ENCODE measurements at regions not wholly inside any gene's neighbourhood (a gene's known extent, or its start where the extent isn't known, plus 50 kb on each side); places are given as distances from the start of the nearest gene placed in this dataset.
A peak's percentile ranks its signal among the peaks of the same experiment; 100 is the strongest.

DNA sequence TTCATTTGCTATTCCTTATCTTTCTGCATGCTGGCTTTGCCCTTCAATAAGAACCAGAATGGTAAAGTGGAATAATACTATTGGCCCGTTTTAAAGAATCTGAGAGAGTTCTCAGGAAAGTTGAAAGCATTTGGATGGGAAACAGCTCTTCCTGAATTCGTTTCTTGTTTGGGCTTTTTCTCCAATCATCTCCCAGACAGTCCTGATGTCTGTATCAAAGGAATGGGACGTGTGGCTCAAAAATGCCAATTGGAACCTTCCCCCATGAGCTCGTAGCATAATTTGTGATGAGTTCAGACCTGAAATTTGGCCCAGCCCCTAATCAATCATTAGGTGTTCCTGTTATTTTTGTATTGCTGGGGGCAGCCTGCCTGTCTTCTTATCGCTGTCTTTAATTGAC lies 75.8 kb upstream of the BACH2 start:
- TF ChIP-seq POLR2A (IDR thresholded peaks at IDR 0.05): no peak
- TF ChIP-seq, protein P1, sequence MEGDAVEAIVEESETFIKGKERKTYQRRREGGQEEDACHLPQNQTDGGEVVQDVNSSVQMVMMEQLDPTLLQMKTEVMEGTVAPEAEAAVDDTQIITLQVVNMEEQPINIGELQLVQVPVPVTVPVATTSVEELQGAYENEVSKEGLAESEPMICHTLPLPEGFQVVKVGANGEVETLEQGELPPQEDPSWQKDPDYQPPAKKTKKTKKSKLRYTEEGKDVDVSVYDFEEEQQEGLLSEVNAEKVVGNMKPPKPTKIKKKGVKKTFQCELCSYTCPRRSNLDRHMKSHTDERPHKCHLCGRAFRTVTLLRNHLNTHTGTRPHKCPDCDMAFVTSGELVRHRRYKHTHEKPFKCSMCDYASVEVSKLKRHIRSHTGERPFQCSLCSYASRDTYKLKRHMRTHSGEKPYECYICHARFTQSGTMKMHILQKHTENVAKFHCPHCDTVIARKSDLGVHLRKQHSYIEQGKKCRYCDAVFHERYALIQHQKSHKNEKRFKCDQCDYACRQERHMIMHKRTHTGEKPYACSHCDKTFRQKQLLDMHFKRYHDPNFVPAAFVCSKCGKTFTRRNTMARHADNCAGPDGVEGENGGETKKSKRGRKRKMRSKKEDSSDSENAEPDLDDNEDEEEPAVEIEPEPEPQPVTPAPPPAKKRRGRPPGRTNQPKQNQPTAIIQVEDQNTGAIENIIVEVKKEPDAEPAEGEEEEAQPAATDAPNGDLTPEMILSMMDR (IDR thresholded peaks at IDR 0.05): no peak
- 92 to 93% methylated on average over 5 of the region's 5 CpGs for WGBS, 2 donors
- H3K27me3 ChIP-seq: no peaks in the 10 kb centered on the region
- no peaks in the 10 kb centered on the region for H3K9me3 ChIP-seq
- no peak for DNase-seq
- H3K27ac ChIP-seq: no peak overlapping the region
- H3K4me1 ChIP-seq: no peaks in the 10 kb centered on the region
- no peak overlapping the region for H3K4me3 ChIP-seq
- no peaks in the 10 kb centered on the region for H3K36me3 ChIP-seq (ENCODE audit: low read depth, missing control alignments)
- intact Hi-C loops (cut with DNase I; ENCODE audit: low total_unique reads): no loop called here

DNA sequence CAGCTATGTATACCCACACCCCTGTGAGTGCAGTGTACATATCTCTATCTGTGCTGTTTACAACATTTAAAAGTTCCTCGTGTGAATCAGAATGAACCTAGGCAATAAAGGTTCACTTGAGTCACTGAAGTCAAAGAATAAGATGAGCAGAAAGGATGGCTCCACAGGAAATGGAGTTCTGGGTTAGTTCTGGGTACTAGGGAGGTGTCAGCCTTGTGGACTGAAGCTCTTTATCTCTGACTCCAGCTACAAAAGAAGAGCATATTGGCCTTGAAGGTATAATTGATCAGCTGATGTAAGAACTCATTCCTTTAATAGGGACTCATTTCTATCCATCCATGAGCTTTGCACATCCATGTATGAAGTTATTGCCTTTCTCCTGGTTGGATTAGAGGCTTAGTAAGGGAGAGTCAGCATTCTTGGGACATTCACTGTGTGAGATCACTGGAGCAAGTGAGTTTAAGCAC lies 73.9 kb upstream of the BACH2 start:
- TF ChIP-seq POLR2A (IDR thresholded peaks at IDR 0.05): no peak
- TF ChIP-seq, protein P1 (IDR thresholded peaks at IDR 0.05): no peak
- Histone ChIP-seq H3K4me1 (no peaks in the 10 kb centered on the region), H3K9me3 (no peaks in the 10 kb centered on the region), H3K27me3 (no peaks in the 10 kb centered on the region), H3K36me3 (ENCODE audit: low read depth, missing control alignments) (no peaks in the 10 kb centered on the region), H3K27ac (no peak overlapping the region), H3K4me3 (no peak overlapping the region)
- intact Hi-C loops (cut with DNase I; ENCODE audit: low total_unique reads): no loop called here
- 50 to 74% methylated on average over 1 of the region's 1 CpG for WGBS, 2 donors
- no peak for DNase-seq

DNA sequence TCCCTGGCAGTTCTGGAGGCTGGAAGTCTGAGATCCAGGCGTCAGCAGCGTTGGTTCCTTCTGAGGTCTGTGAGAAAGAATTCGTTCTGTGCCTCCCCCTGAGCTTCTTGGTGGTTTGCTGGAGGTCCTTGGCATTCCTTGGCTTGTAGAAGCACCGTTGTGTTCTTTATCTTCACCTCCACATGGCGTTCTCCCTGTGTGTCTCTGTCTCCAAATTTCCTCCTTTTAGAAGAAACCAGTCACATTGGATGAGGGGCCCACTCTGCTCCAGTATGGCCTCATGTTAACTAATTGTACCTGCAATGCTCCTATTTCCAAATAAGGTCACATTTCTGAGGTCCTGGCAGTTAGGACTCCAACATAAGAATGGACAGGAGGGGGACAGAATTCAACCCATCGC lies 73.0 kb upstream of the BACH2 start:
- Histone ChIP-seq H3K36me3 (ENCODE audit: low read depth, missing control alignments) (no peaks in the 10 kb centered on the region), H3K9me3 (no peaks in the 10 kb centered on the region), H3K27me3 (no peaks in the 10 kb centered on the region), H3K4me1 (no peaks in the 10 kb centered on the region), H3K4me3 (no peak overlapping the region), H3K27ac (peak overlapping the region; percentile 56 to 74)
- intact Hi-C loops (cut with DNase I; ENCODE audit: low total_unique reads): no loop called here
- 74 to 79% methylated on average over 6 of the region's 6 CpGs for WGBS, 2 donors
- TF ChIP-seq, protein P1 (IDR thresholded peaks at IDR 0.05): no peak
- no peak for TF ChIP-seq POLR2A (IDR thresholded peaks at IDR 0.05)
- DNase-seq: no peak

DNA sequence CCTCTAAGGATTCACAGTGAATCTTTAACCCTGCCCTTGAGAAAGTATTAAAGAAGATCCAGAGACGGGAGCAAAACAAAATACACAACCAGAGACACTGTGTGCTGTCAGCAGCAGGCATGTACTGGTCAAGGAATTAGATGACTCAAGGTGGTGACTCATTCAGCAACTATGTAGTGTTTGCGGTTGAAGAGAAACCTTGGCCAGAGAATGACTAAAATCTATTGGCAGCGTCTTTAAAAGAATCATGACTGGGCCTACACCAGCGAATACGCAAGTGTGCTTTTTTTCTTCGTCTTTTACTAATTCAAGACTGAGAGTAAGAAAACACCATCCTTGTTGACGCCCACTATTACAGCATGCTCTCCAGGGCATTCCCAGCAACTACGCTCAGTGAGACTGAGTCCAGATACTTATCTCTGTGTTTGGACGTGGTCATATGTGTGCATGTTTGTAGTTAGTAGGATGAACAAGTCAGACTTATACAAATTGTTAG lies 72.4 kb upstream of the BACH2 start:
- Histone ChIP-seq H3K27me3 (no peaks in the 10 kb centered on the region), H3K4me3 (no peak overlapping the region), H3K4me1 (no peaks in the 10 kb centered on the region), H3K9me3 (no peaks in the 10 kb centered on the region), H3K27ac (peak overlapping the region; percentile 56 to 74), H3K36me3 (ENCODE audit: low read depth, missing control alignments) (no peaks in the 10 kb centered on the region)
- 22 to 34% methylated on average over 9 of the region's 9 CpGs for WGBS, 2 donors
- no peak for TF ChIP-seq POLR2A (IDR thresholded peaks at IDR 0.05)
- TF ChIP-seq, protein P1 (IDR thresholded peaks at IDR 0.05): no peak
- peak; percentile 59 for DNase-seq
- intact Hi-C loops (cut with DNase I; ENCODE audit: low total_unique reads): no loop called here

DNA sequence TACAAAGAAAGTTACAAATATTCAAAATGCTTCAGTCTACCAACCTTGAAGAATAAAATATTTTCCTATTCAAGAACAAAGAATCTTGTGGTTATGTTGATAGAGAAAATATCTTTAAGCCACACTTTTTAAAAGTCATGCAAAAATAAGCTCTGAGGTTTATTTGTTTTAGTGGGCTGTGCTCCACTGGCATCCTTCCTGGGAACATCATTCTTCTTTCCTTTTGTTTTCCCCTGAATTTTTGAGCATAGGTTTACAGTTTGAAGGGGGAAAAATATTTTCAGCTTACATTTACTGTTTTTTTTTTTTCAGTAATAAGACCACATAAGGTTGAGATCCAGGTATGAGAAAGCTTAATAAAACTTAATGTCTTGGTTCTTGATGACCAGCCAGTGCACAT lies 72.0 kb upstream of the BACH2 start:
- H3K36me3 ChIP-seq (ENCODE audit: low read depth, missing control alignments): no peaks in the 10 kb centered on the region
- no peaks in the 10 kb centered on the region for H3K9me3 ChIP-seq
- peak overlapping the region in 1 of 2 donors; percentile 66 for H3K27ac ChIP-seq
- DNase-seq: peak; percentile 17
- intact Hi-C loops (cut with DNase I; ENCODE audit: low total_unique reads): no loop called here
- no peak overlapping the region for H3K4me3 ChIP-seq
- H3K27me3 ChIP-seq: no peaks in the 10 kb centered on the region
- no peaks in the 10 kb centered on the region for H3K4me1 ChIP-seq
- TF ChIP-seq POLR2A (IDR thresholded peaks at IDR 0.05): no peak
- TF ChIP-seq, protein P1 (IDR thresholded peaks at IDR 0.05): no peak
